Mucosa of descending colon (tissue), 3 donors: ENCODE measurements at regions not wholly inside any gene's neighbourhood (a gene's known extent, or its start where the extent isn't known, plus 50 kb on each side); places are given as distances from the start of the nearest gene placed in this dataset.

Source experiments
- ATAC-seq: fragments of 200-7000 bp; cut with Tn5 transposase; one replicate; pipeline ENCODE4 v1.9.1; 2020; ENCODE audit warnings: mild to moderate bottlenecking, moderate library complexity
- DNase-seq, 3 donors: peaks; one replicate each; pipeline ENCODE4 v3.0.0-alpha.2; 2020
- H3K36me3 ChIP-seq: fragments of 200-600 bp; one replicate; pipeline ENCODE4 v1.8.0; 2021; ENCODE audit warnings: low read depth, mild to moderate bottlenecking
- H3K4me1 ChIP-seq: fragments of 200-600 bp; one replicate; pipeline ENCODE4 v1.8.0; 2021; ENCODE audit warnings: low read depth, mild to moderate bottlenecking
- H3K4me3 ChIP-seq: fragments of 200-600 bp; one replicate; pipeline ENCODE4 v1.8.0; 2021; ENCODE audit warnings: mild to moderate bottlenecking
- H3K9me3 ChIP-seq: fragments of 200-600 bp; one replicate; pipeline ENCODE4 v1.8.0; 2021; ENCODE audit warnings: mild to moderate bottlenecking
- CTCF ChIP-seq: fragments of 200-600 bp; IDR thresholded peaks from one replicate; pipeline ENCODE4 v1.8.0; 2022; ENCODE audit warnings: antibody characterized with exemption, mild to moderate bottlenecking
- intact Hi-C, 2 donors: fragments of 100-400 bp; cut with DNase I in 1 of 2; cut with micrococcal nuclease in 1 of 2; formaldehyde crosslinking; loops; one replicate each; pipeline versions ENCODE4 v1.11.0 to v1.11.1; 2022; cut with DNase I, micrococcal nuclease
- donor health status: DM: no; HTN: no; CAD: no; lungs with moderate emphysema.
- donor health status: DM: no; HTN: no; CAD: no.
- donor health status: DM: no; HTN: yes; CAD: no.

- Histone ChIP-seq H3K36me3 (no peaks in the 10 kb centered on the region), H3K4me3 (no peak overlapping the region), H3K4me1 (no peaks in the 10 kb centered on the region), H3K9me3 (no peaks in the 10 kb centered on the region)
- intact Hi-C loops, result no loop called here
- ATAC-seq (peak; percentile 86), DNase-seq (no peak)
- TF ChIP-seq CTCF, result no peak
Measured at GRCh38 chr12:13724136-13724535, 257.3 kb downstream of the GRIN2B start.

- no peaks in the 10 kb centered on the region for H3K36me3 ChIP-seq
- ATAC-seq (no peak), DNase-seq (no peak)
- no peaks in the 10 kb centered on the region for H3K9me3 ChIP-seq
- H3K4me1 ChIP-seq, result peaks cover 13% of the 10 kb centered on the region
- intact Hi-C loops, result no loop called here
- no peak for TF ChIP-seq CTCF
- no peak overlapping the region for H3K4me3 ChIP-seq
Measured at GRCh38 chr12:13719986-13720385, 261.4 kb downstream of the GRIN2B start.

- no peak for TF ChIP-seq CTCF
- Histone ChIP-seq H3K9me3 (no peaks in the 10 kb centered on the region), H3K4me3 (no peak overlapping the region), H3K4me1 (peaks cover 20% of the 10 kb centered on the region), H3K36me3 (no peaks in the 10 kb centered on the region)
- peak in 2 of 3 donors; percentile 37 to 62 for DNase-seq
- intact Hi-C loops, result no loop called here
- ATAC-seq, result peak; percentile 91
Measured at GRCh38 chr12:13718271-13718670, 263.1 kb downstream of the GRIN2B start.

- intact Hi-C loops, result no loop called here
- H3K36me3 ChIP-seq, result no peaks in the 10 kb centered on the region
- H3K4me1 ChIP-seq, result peaks cover 20% of the 10 kb centered on the region
- TF ChIP-seq CTCF, result no peak
- no peaks in the 10 kb centered on the region for H3K9me3 ChIP-seq
- H3K4me3 ChIP-seq, result no peak overlapping the region
- ATAC-seq (no peak), DNase-seq (no peak)
Measured at GRCh38 chr12:13716119-13716518, 265.3 kb downstream of the GRIN2B start.

- peak in 1 of 3 donors; percentile 38 for DNase-seq
- intact Hi-C loops, result no loop called here
- H3K4me1 ChIP-seq, result peaks cover 17% of the 10 kb centered on the region
- H3K4me3 ChIP-seq, result no peak overlapping the region
- H3K9me3 ChIP-seq, result no peaks in the 10 kb centered on the region
- TF ChIP-seq CTCF, result no peak
- peak; percentile 75 for ATAC-seq
- H3K36me3 ChIP-seq, result no peaks in the 10 kb centered on the region
Measured at GRCh38 chr12:13713556-13714410, 267.6 kb downstream of the GRIN2B start.
